HEK293 (cell line): ENCODE measurements at regions not wholly inside any gene's neighbourhood (a gene's known extent, or its start where the extent isn't known, plus 50 kb on each side); places are given as distances from the start of the nearest gene placed in this dataset.

Experiments
- CTCF ChIA-PET: fragments of 350-600 bp; formaldehyde crosslinking; extraction: SDS; loops from one replicate; lab custom pipeline; 2021; ENCODE audit warnings: antibody characterized with exemption; lab: Yijun Ruan, JAX
- POLR2A ChIA-PET: fragments of 300-600 bp; formaldehyde crosslinking; extraction: SDS; loops from one replicate; lab custom pipeline; 2020; ENCODE audit warnings: antibody characterized with exemption, inconsistent platforms; lab: Yijun Ruan, JAX
- H3K27ac ChIP-seq: fragments of 200-500 bp; sonication (Bioruptor generic); 2 replicates; pipeline ENCODE4 v1.5.1; 2014; ENCODE audit warnings: low read depth, low read length, control low read depth, inconsistent platforms; ENCODE audit errors: extremely low read depth
- H3K36me3 ChIP-seq, 2 experiments: fragments of 200-500 bp in 1 of 2; sonication (Bioruptor generic) in 1 of 2; 1 replicate in 1 of 2; 2 replicates in 1 of 2; pipeline ENCODE4 v1.5.1; 2014 to 2017; ENCODE audit warnings: inconsistent platforms in 2 of 2, low read length in 2 of 2; ENCODE audit not compliant: control insufficient read depth in 2 of 2, insufficient read depth in 1 of 2
- H3K4me1 ChIP-seq: fragments of 200-500 bp; sonication (Bioruptor generic); 2 replicates; pipeline ENCODE4 v1.5.1; 2014; ENCODE audit warnings: mild to moderate bottlenecking, low read length, inconsistent platforms; ENCODE audit not compliant: control insufficient read depth, insufficient read depth
- H3K4me3 ChIP-seq: 2 replicates; pipeline ENCODE4 v1.5.1; 2011; ENCODE audit warnings: low read depth, mild to moderate bottlenecking, control low read depth, low read length, moderate library complexity
- H3K9me3 ChIP-seq: fragments of 200-500 bp; sonication (Bioruptor generic); 2 replicates; pipeline ENCODE4 v1.5.1; 2014; ENCODE audit warnings: low read depth, low read length, inconsistent platforms; ENCODE audit not compliant: control insufficient read depth, insufficient read depth
- GLI2 ChIP-seq: fragments of 450-650 bp; formaldehyde crosslinking; IDR thresholded peaks from 2 replicates; pipeline ENCODE4; 2017; ENCODE audit warnings: missing biosample characterization, missing genetic modification characterization, low read depth, borderline replicate concordance
- GLIS2 ChIP-seq: fragments of 450-650 bp; formaldehyde crosslinking; IDR thresholded peaks from 2 replicates; pipeline ENCODE4 v1.5.1; 2016; ENCODE audit warnings: missing biosample characterization, missing genetic modification characterization
- HOXA7 ChIP-seq: sonication (generic); formaldehyde crosslinking; IDR thresholded peaks from 2 replicates; pipeline ENCODE4 v1.8.1; 2022; ENCODE audit warnings: missing genetic modification reagents, borderline replicate concordance
- KLF7 ChIP-seq: fragments of 450-650 bp; formaldehyde crosslinking; IDR thresholded peaks from 2 replicates; pipeline ENCODE4 v1.5.1; 2016; ENCODE audit warnings: missing biosample characterization, missing genetic modification characterization, borderline replicate concordance
- MZF1 ChIP-seq: fragments of 450-650 bp; formaldehyde crosslinking; IDR thresholded peaks from 2 replicates; pipeline ENCODE4 v1.5.1; 2017; ENCODE audit warnings: missing biosample characterization, missing genetic modification characterization, borderline replicate concordance
- OVOL3 ChIP-seq: fragments of 450-650 bp; formaldehyde crosslinking; IDR thresholded peaks from 2 replicates; pipeline ENCODE4 v1.5.1; 2016; ENCODE audit warnings: missing biosample characterization, missing genetic modification characterization
- REPIN1 ChIP-seq: fragments of 450-650 bp; formaldehyde crosslinking; IDR thresholded peaks from 2 replicates; pipeline ENCODE4 v1.5.1; 2017; ENCODE audit warnings: missing biosample characterization, missing genetic modification characterization, low read depth
- SP2 ChIP-seq: fragments of 450-650 bp; formaldehyde crosslinking; IDR thresholded peaks from 2 replicates; pipeline ENCODE4 v1.5.1; 2016; ENCODE audit warnings: missing biosample characterization, missing genetic modification characterization
- YY1 ChIP-seq: fragments of 450-650 bp; formaldehyde crosslinking; IDR thresholded peaks from 2 replicates; pipeline ENCODE4 v1.5.1; 2018; ENCODE audit warnings: missing biosample characterization, missing genetic modification characterization
- ZBTB21 ChIP-seq: fragments of 450-650 bp; formaldehyde crosslinking; IDR thresholded peaks from 2 replicates; pipeline ENCODE4 v1.5.1; 2017; ENCODE audit warnings: missing biosample characterization, missing genetic modification characterization
- ZBTB48 ChIP-seq: fragments of 450-650 bp; formaldehyde crosslinking; IDR thresholded peaks from 2 replicates; pipeline ENCODE4 v1.5.1; 2016; ENCODE audit warnings: missing biosample characterization, missing genetic modification characterization
- ZBTB8A ChIP-seq: fragments of 450-650 bp; formaldehyde crosslinking; IDR thresholded peaks from 2 replicates; pipeline ENCODE4 v1.5.1; 2016; ENCODE audit warnings: missing biosample characterization, missing genetic modification characterization
- ZNF10 ChIP-seq: fragments of 450-650 bp; formaldehyde crosslinking; IDR thresholded peaks from 2 replicates; pipeline ENCODE4 v1.5.1; 2017; ENCODE audit warnings: missing biosample characterization, missing genetic modification characterization
- ZNF133 ChIP-seq: fragments of 450-650 bp; formaldehyde crosslinking; IDR thresholded peaks from 2 replicates; pipeline ENCODE4 v1.5.1; 2016; ENCODE audit warnings: missing biosample characterization, missing genetic modification characterization
- ZNF174 ChIP-seq: fragments of 450-650 bp; formaldehyde crosslinking; IDR thresholded peaks from 2 replicates; pipeline ENCODE4 v1.5.0; 2017; ENCODE audit warnings: missing biosample characterization, mild to moderate bottlenecking, missing genetic modification characterization
- ZNF175 ChIP-seq: fragments of 450-650 bp; formaldehyde crosslinking; IDR thresholded peaks from 2 replicates; pipeline ENCODE4 v1.5.1; 2016; ENCODE audit warnings: missing biosample characterization, missing genetic modification characterization
- ZNF223 ChIP-seq: fragments of 450-650 bp; formaldehyde crosslinking; IDR thresholded peaks from 2 replicates; pipeline ENCODE4 v1.5.1; 2016; ENCODE audit warnings: missing biosample characterization, missing genetic modification characterization
- ZNF274 ChIP-seq, 2 experiments: fragments of 200-500 bp in 1 of 2; fragments of 450-650 bp in 1 of 2; sonication (Bioruptor generic) in 1 of 2; formaldehyde crosslinking in 1 of 2; IDR thresholded peaks; 2 replicates each; pipeline versions ENCODE4 v1.5.1 to v1.6.1; 2014 to 2016; ENCODE audit warnings: borderline replicate concordance in 1 of 2, inconsistent platforms in 1 of 2, low read length in 1 of 2, missing biosample characterization in 1 of 2, missing genetic modification characterization in 1 of 2
- ZNF341 ChIP-seq: fragments of 450-650 bp; formaldehyde crosslinking; IDR thresholded peaks from 2 replicates; pipeline ENCODE4; 2016; ENCODE audit warnings: low read depth, missing biosample characterization, missing genetic modification characterization
- ZNF350 ChIP-seq: fragments of 450-650 bp; formaldehyde crosslinking; IDR thresholded peaks from 2 replicates; pipeline ENCODE4 v1.5.0; 2017; ENCODE audit warnings: missing biosample characterization, mild to moderate bottlenecking, missing genetic modification characterization
- ZNF426 ChIP-seq: fragments of 450-650 bp; formaldehyde crosslinking; IDR thresholded peaks from 2 replicates; pipeline ENCODE4 v1.5.1; 2017; ENCODE audit warnings: missing biosample characterization, missing genetic modification characterization, mild to moderate bottlenecking, inconsistent platforms, moderate library complexity
- ZNF488 ChIP-seq: fragments of 450-650 bp; formaldehyde crosslinking; IDR thresholded peaks from 2 replicates; pipeline ENCODE4 v1.5.1; 2016; ENCODE audit warnings: missing biosample characterization, missing genetic modification characterization
- ZNF571 ChIP-seq: fragments of 450-650 bp; formaldehyde crosslinking; IDR thresholded peaks from 2 replicates; pipeline ENCODE4 v1.5.0; 2017; ENCODE audit warnings: missing biosample characterization, missing genetic modification characterization
- ZNF600 ChIP-seq: fragments of 450-650 bp; formaldehyde crosslinking; IDR thresholded peaks from 2 replicates; pipeline ENCODE4 v1.5.1; 2016; ENCODE audit warnings: missing biosample characterization, missing genetic modification characterization
- ZNF670 ChIP-seq: fragments of 450-650 bp; formaldehyde crosslinking; IDR thresholded peaks from 2 replicates; pipeline ENCODE4 v1.5.1; 2016; ENCODE audit warnings: missing biosample characterization, missing genetic modification characterization, low read depth
- ZNF677 ChIP-seq: fragments of 450-650 bp; IDR thresholded peaks from 2 replicates; pipeline ENCODE4 v1.5.0; 2018; ENCODE audit warnings: missing biosample characterization, mild to moderate bottlenecking, missing genetic modification characterization, moderate library complexity
- ZNF76 ChIP-seq: fragments of 450-650 bp; formaldehyde crosslinking; IDR thresholded peaks from 2 replicates; pipeline ENCODE4; 2016; ENCODE audit warnings: low read depth, missing biosample characterization, missing genetic modification characterization, borderline replicate concordance
- ZXDB ChIP-seq: fragments of 450-650 bp; formaldehyde crosslinking; IDR thresholded peaks from 2 replicates; pipeline ENCODE4 v1.5.1; 2016; ENCODE audit warnings: missing biosample characterization, missing genetic modification characterization
- TF ChIP-seq, protein P1 (sequence below): fragments of 450-650 bp; formaldehyde crosslinking; IDR thresholded peaks from 2 replicates; pipeline ENCODE4 v1.5.1; 2016; ENCODE audit warnings: missing biosample characterization, missing genetic modification characterization
- TF ChIP-seq, protein P2 (sequence below): fragments of 450-650 bp; formaldehyde crosslinking; IDR thresholded peaks from 2 replicates; pipeline ENCODE4 v1.5.1; 2017; ENCODE audit warnings: missing biosample characterization, missing genetic modification characterization

DNA sequence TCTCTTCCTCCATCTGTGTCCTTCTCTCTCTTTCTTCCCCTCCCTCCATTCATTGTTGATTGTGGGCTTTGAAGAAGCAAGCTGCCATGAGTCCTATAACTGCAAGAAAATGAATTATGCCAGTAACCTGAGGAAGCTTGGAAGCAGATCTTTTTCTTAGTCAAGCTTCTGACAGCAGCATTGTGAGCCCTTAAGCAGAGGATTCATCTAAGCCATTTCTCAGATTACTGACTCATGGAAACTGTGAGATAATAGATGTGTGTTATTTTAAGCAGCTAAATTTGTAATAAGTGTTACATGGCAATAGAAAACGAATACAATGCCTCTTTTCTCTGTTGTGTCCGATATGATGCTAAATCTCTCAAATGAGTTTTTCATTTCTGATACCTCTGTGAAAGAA, 1109.7 kb downstream of the CDH11 start:
- H3K9me3 ChIP-seq: no peaks in the 10 kb centered on the region
- CTCF ChIA-PET: no interaction called here
- POLR2A ChIA-PET: no interaction called here
- H3K4me3 ChIP-seq: no peak overlapping the region
- TF ChIP-seq GLIS2 (tag by site-specific recombination) (no peak), ZNF274 (IDR thresholded peaks at IDR 0.05; ENCODE audit: low read length) (no peak), ZNF274 (tag by site-specific recombination; IDR thresholded peaks at IDR 0.05; ENCODE audit: borderline replicate concordance) (no peak), ZNF677 (tag by site-specific recombination) (no peak), ZNF488 (tag by site-specific recombination) (no peak), SP2 (no peak), REPIN1 (tag by site-specific recombination) (no peak), ZNF571 (tag by site-specific recombination) (no peak)
- H3K27ac ChIP-seq: no peak overlapping the region
- H3K4me1 ChIP-seq: no peaks in the 10 kb centered on the region
- no peaks in the 10 kb centered on the region for H3K36me3 ChIP-seq

DNA sequence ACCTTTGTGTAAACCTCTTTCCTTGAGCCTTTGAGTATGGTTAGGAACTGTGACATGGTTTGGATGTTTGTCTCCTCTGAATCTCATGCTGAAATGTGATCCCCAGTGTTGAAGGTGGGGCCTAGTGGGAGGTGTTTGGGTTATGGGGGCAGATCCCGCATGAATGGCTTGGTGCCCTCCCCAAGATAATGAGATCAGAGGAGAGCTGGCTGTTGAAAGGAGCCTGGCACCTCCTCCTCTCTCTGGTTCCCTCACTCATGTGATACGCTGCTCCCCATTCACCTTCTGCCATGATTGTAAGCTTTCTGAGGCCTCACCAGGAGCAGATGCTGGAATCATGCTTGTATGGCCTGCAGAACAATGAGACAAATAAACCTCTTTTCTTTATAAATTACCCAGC, 1110.2 kb downstream of the CDH11 start:
- H3K4me3 ChIP-seq: no peak overlapping the region
- POLR2A ChIA-PET: no interaction called here

DNA sequence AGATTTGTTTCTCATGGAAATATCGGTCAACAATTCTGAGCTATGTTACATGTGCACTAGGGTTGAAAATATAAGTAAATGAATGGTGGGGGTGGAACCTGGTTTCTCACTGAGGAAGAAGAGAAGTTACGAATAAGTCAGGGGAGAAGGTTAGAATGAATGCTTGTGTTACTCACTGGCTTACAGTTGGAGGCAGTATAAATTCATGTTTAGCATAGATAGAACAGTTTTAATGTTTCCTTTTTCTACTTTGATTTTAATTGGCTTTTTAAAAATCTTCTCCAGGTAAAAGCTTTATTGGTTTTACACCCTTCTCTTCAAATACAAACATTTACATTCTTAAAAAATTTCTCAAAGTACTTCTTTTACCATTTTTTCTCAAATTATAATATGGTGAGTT, 1113.7 kb downstream of the CDH11 start:
- POLR2A ChIA-PET: no interaction called here
- CTCF ChIA-PET: no interaction called here
- Histone ChIP-seq H3K4me1 (no peaks in the 10 kb centered on the region), H3K4me3 (no peak overlapping the region)
- TF ChIP-seq ZNF341 (no peak), ZNF223 (tag by site-specific recombination) (no peak), ZNF175 (tag by site-specific recombination) (no peak), GLI2 (tag by site-specific recombination) (no peak), ZNF600 (tag by site-specific recombination) (no peak), ZNF10 (tag by site-specific recombination) (no peak), HOXA7 (CRISPR knock-in tag) (no peak), ZXDB (tag by site-specific recombination) (no peak), ZNF426 (no peak), OVOL3 (tag by site-specific recombination) (no peak)
- TF ChIP-seq, all 188 proteins: peak for 0
- H3K9me3 ChIP-seq: no peaks in the 10 kb centered on the region
- no peak overlapping the region for H3K27ac ChIP-seq
- no peaks in the 10 kb centered on the region for H3K36me3 ChIP-seq

More for the DNA sequence above, 1110.2 kb downstream of the CDH11 start:
- TF ChIP-seq ZBTB48 (no peak), ZBTB21 (no peak), YY1 (no peak), MZF1 (no peak), ZNF133 (no peak), ZNF670 (tag by site-specific recombination) (no peak), ZNF350 (no peak), ZBTB8A (no peak), ZNF174 (tag by site-specific recombination) (no peak), ZNF76 (tag by site-specific recombination) (no peak), KLF7 (tag by site-specific recombination) (no peak)
- TF ChIP-seq, protein P1, sequence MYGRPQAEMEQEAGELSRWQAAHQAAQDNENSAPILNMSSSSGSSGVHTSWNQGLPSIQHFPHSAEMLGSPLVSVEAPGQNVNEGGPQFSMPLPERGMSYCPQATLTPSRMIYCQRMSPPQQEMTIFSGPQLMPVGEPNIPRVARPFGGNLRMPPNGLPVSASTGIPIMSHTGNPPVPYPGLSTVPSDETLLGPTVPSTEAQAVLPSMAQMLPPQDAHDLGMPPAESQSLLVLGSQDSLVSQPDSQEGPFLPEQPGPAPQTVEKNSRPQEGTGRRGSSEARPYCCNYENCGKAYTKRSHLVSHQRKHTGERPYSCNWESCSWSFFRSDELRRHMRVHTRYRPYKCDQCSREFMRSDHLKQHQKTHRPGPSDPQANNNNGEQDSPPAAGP: no peak
- TF ChIP-seq, protein P2, sequence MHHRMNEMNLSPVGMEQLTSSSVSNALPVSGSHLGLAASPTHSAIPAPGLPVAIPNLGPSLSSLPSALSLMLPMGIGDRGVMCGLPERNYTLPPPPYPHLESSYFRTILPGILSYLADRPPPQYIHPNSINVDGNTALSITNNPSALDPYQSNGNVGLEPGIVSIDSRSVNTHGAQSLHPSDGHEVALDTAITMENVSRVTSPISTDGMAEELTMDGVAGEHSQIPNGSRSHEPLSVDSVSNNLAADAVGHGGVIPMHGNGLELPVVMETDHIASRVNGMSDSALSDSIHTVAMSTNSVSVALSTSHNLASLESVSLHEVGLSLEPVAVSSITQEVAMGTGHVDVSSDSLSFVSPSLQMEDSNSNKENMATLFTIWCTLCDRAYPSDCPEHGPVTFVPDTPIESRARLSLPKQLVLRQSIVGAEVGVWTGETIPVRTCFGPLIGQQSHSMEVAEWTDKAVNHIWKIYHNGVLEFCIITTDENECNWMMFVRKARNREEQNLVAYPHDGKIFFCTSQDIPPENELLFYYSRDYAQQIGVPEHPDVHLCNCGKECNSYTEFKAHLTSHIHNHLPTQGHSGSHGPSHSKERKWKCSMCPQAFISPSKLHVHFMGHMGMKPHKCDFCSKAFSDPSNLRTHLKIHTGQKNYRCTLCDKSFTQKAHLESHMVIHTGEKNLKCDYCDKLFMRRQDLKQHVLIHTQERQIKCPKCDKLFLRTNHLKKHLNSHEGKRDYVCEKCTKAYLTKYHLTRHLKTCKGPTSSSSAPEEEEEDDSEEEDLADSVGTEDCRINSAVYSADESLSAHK: no peak
- TF ChIP-seq, all 188 proteins: peak for 0
- H3K36me3 ChIP-seq: no peaks in the 10 kb centered on the region
- CTCF ChIA-PET: interaction anchor here (0.8 kb wide), 1 partner anchor 1175 kb away, joined by 3 read pairs; no protein-coding TSS in a partner anchor
- no peak overlapping the region for H3K27ac ChIP-seq
- H3K4me1 ChIP-seq: no peaks in the 10 kb centered on the region
- no peaks in the 10 kb centered on the region for H3K9me3 ChIP-seq
